DMS114 treated with DMSO at 0.1 percent for 48 hours (cell line): ENCODE measurements at regions not wholly inside any gene's neighbourhood (a gene's known extent, or its start where the extent isn't known, plus 50 kb on each side); places are given as distances from the start of the nearest gene placed in this dataset.

Source experiments
- DNase-seq: peaks from one replicate; lab custom pipeline; 2025; ENCODE audit not compliant: unreplicated experiment; lab: John Stamatoyannopoulos, UW

DNA sequence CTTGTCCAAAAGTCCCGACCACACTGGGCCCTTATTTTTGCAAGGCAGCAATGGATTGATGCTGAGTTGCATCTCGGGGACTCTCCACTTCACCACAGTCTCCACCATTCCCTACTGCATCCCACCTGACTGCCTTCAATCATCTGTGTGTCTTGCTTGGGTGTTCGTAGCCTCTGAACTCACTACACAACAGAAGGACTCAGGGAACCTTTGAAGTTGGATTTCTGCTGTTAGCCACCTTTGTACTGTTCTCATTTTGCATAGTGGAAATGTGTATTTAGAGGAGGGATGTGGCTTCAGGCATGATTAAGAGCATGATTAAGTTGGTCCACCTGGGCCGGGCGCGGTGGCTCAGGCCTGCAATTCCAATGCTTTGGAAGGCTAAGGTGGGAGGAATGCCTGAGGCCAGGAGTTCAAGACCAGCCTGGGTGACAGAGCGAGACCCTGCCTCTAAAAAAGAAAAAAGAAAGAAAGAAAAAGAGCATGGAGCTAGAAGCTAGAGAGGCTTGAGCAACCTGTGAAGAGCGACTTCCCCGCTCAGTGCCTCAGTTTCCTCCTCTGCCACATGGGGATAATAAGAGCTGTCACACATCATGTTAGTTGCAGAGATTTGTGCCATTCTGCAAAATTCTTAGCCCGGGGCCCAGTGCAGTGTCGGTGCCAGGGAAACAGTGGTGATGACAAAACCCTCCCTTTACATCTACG, 121.3 kb upstream of the PTPN1 start:
- DNase-seq: no peak

GRCh38 chr20:50389438-50389807, 120.8 kb upstream of the PTPN1 start:
- no peak for DNase-seq

- DNase-seq: no peak
Observed at GRCh38 chr20:50389808-50390684, 120.1 kb upstream of the PTPN1 start.

- DNase-seq: no peak
Observed at GRCh38 chr20:50390685-50391443, 119.3 kb upstream of the PTPN1 start.

DNA sequence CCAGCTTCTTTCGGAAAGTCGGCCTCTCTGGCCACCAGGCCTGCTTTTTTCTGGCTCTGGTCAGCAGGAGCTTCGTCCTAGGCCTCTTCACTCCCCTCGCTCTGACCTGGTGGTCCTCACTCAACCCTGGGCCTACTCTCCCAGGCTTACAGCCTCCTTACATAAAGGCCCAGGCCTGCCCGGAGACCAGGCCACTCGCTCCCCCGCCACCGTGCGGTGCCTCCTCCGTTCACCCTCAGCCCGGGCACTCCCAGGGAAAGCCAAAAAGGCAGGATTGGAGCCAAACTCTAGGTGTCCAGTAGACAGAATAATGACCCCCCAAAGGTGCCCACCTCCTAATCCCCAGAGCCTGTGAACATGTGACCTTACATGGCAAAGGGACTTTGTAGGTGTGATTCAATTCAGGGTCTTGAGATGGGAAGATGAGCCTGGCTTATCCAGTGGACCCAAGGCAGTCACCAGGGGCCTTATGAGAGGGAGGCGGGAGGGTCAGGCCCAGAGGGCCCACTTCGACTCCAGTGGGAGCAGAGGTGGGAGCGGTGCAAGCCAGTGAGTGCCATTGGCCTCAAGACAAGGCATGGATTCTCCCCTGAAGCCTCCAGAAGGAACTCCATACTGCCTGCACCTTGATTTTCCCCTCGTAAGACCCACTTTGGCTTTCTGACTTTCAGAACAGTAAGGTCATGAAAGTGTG, 118.6 kb upstream of the PTPN1 start:
- DNase-seq: no peak

DNA sequence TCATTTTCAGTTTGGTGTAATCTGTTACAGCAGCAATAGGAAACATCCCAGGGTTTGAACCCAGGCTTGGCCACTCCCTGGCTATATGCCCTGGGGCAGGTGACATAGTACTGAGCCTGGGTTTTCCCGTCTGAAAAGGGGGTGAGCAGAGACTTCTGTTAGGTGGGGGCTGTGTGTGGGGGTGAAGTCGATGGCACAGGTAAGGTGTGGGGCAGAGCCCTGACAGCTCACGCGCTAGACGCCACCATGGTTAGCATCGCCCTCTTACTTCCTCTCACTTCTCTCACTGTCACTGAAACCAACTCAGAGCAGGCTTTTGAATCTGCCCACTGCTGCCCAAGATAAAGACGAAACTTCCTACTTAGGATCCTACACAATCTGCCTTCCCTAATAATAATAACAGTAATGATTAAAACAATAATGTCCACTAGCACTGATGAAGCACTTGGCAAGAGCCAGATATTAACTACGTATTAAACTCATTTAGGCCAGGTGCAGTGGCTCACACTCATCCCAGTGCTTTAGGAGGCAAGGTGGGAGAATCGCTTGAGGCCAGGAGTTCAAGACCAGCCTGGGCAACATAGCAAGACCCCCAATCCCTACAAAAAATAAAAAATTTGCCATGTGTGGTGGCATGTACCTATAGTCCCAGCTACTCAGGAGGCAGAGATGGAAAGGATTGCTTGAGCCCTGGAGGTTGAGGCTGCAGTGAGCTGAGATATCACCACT, 117.9 kb upstream of the PTPN1 start:
- DNase-seq: no peak

DNA sequence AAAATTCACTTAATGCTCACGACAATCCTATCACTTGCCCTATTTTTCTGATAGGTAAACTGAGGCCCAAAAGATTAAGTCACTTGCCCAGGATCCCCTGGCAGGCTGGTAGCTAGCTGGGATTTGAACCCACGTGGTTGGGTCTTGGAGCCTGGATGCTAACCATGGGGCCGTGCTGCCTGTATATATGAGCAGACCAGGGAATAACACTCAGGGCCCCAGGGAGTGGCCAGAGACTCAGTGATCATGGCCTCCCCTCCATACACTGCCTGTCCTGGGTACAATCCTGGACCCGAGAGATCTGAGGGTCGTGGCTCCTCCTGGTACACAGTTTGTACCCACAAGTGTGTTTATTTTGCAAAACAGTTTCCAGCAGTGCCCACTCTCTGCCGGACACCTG, 116.9 kb upstream of the PTPN1 start:
- no peak for DNase-seq

- no peak for DNase-seq
Observed at GRCh38 chr20:50393990-50394561, 116.1 kb upstream of the PTPN1 start.

- DNase-seq: no peak
Observed at GRCh38 chr20:50394569-50394968, 115.6 kb upstream of the PTPN1 start.

DNA sequence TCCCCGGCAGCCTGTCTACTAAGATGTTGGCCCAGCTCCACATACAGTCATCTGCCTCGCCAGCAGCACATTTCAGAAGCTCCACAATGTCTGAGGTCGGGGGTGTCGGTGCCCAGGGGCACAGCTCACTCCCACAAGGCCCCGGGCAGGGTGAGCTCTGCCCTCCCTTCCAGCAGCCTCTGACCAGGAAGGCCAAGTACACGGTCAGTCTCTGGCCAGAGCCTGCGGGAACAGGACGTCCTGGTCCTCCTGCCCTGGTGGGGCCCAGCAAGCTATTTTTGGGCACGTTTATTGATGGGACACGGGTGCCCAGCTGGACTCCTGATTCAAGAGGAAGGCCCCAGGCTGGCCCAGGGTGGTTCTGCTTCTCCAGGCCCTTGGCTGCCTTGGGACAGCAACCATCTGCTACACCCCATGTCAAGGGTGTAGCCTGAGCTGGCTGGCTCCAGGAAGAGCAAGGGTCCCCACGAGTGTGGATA, 114.9 kb upstream of the PTPN1 start:
- DNase-seq: no peak

GRCh38 chr20:50395914-50396488, 114.2 kb upstream of the PTPN1 start:
- no peak for DNase-seq

DNA sequence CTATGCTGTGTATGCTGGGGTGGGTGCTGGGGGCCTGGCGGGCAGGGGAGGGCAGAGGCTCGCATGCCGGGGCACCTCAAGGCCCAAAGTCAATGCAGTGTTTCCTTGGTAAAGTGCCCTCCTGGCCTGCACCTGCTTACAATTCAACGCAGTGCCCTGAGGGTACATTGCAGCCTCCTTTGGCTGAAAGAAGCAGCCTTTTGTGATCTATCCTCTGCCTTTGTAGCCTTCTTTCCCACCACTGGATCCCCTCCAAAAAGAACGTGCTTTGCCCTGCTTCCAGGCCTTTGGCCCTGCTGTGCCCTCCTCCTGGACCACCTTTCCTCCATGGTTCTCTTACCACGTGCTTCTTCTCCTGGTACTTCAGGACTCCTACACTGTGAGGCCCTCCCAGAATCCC, 113.6 kb upstream of the PTPN1 start:
- DNase-seq: no peak

GRCh38 chr20:50397058-50397457, 113.1 kb upstream of the PTPN1 start:
- no peak for DNase-seq

DNA sequence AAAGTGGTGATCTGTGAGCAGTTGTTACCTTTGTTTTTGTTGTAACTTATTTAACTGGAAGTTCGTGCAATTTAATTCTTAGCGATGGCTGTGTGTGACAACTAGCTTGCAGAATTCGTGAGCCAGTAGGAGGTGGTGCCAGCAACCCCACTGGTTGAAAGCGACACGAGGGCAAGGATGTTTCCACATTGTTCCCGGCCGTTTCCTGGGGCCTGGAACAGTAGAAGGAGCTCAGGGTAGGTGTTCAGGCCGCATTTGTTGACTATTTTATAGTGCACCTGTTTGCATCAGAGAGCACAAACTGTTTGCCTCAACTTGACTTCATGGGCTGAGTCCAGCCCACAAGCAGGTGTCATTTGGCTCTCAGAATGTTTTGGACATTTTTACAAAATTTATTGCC, 112.1 kb upstream of the PTPN1 start:
- no peak for DNase-seq

DNA sequence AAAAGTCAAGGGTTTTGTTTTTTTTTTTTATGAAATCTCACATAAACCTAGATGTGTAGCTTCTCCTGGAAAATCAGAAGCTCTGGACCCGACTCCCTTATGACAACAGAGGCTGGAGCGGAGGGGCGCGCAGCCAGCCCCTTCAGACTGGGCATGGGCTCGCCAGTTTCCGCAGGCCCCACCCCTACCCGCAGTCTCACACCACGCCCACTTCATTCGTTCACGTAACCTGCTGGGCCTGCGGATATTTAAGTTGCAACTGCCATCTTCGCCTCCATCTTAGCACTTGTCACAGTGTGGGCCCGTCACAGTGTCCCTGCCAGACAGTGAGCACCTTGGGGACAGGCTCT, 111.7 kb upstream of the PTPN1 start:
- no peak for DNase-seq

DNA sequence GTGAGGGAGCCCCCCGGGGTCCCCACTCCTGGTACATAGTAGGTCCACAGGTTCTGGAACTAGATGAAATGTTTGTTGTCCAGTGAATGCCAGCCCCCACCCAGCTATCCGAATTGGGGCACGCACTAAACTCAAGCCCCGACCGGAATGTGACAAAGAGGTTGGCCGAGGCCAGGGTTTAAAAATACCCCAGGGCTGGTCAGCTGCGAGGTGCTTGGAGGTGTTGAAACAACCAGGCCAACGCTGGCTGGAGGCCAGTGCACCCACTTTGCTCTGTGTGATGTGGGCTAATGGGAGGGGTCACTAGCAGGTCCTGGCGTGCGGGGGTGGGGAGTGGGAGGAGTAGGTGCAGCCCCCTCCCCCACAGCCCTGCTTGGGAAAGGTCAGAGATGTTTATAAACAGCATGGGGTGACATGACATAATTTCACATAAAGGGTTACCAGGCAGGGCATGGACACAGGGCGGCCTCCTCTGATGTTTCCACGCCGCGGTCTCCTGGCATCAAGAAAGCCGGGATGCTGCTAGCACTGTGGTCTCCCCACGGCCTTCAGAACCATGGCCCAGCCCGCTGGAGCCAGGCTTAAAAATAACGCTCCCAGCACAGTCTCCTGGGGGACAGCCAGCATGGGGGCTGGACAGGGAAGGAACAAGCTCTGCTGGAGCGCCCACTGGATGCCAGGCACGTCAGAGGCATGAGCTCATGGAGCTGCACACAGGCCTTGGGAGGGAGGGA, 111.2 kb upstream of the PTPN1 start:
- DNase-seq: no peak

- no peak for DNase-seq
Observed at GRCh38 chr20:50399555-50399916, 110.6 kb upstream of the PTPN1 start.

- DNase-seq: no peak
Observed at GRCh38 chr20:50399917-50400704, 110.1 kb upstream of the PTPN1 start.
